GM23338 (cell line): ENCODE measurements at regions not wholly inside any gene's neighbourhood (a gene's known extent, or its start where the extent isn't known, plus 50 kb on each side); places are given as distances from the start of the nearest gene placed in this dataset.

Source experiments
- ATAC-seq: fragments of 200-7000 bp; cut with Tn5 transposase; 3 replicates; pipeline ENCODE4 v1.9.1; 2020
- DNase-seq: peaks from one replicate; pipeline ENCODE4 v3.0.0-alpha.2; 2015; ENCODE audit warnings: low spot score
- H2AFZ ChIP-seq: fragments of 200-600 bp; sonication (generic); 2 replicates; pipeline ENCODE4 v1.8.0; 2016; ENCODE audit warnings: antibody characterized with exemption, mild to moderate bottlenecking, moderate library complexity
- H3F3A ChIP-seq: fragments of 200-600 bp; sonication (generic); replicated peaks from 2 replicates; pipeline ENCODE4 v1.8.0; 2017; ENCODE audit warnings: antibody characterized with exemption, mixed run types, low read depth
- H3K27ac ChIP-seq: fragments of 200-600 bp; sonication (generic); 2 replicates; pipeline ENCODE4 v1.6.1; 2016; ENCODE audit warnings: low read depth
- H3K27me3 ChIP-seq: fragments of 200-600 bp; sonication (generic); 2 replicates; pipeline ENCODE4 v1.8.0; 2016; ENCODE audit warnings: mild to moderate bottlenecking, mixed run types, moderate library complexity; ENCODE audit not compliant: insufficient read depth
- H3K36me3 ChIP-seq: fragments of 200-600 bp; sonication (generic); 2 replicates; pipeline ENCODE4 v1.8.0; 2016; ENCODE audit warnings: mild to moderate bottlenecking; ENCODE audit not compliant: insufficient read depth
- H3K4me1 ChIP-seq: fragments of 200-600 bp; sonication (generic); 2 replicates; pipeline ENCODE4 v1.8.0; 2016; ENCODE audit warnings: mild to moderate bottlenecking, moderate library complexity; ENCODE audit not compliant: insufficient read depth
- H3K4me2 ChIP-seq: fragments of 200-600 bp; sonication (generic); 2 replicates; pipeline ENCODE4 v1.7.1; 2017; ENCODE audit warnings: mixed run types
- H3K4me3 ChIP-seq: fragments of 200-600 bp; sonication (generic); 2 replicates; pipeline ENCODE4 v1.6.1; 2016; ENCODE audit warnings: mixed run types
- H3K79me2 ChIP-seq: fragments of 200-600 bp; sonication (generic); replicated peaks from 2 replicates; pipeline ENCODE4 v1.8.0; 2017; ENCODE audit warnings: mild to moderate bottlenecking; ENCODE audit not compliant: insufficient read depth
- H3K9me2 ChIP-seq: fragments of 200-600 bp; sonication (generic); 2 replicates; pipeline ENCODE4 v1.8.0; 2017; ENCODE audit not compliant: insufficient read depth
- H4K20me1 ChIP-seq: fragments of 200-600 bp; sonication (generic); replicated peaks from 2 replicates; pipeline ENCODE4 v1.8.0; 2017; ENCODE audit warnings: mild to moderate bottlenecking; ENCODE audit not compliant: insufficient read depth
- H3K27ac Mint-ChIP-seq: 2 replicates; pipeline ENCODE4 v1.8.0; 2020; ENCODE audit warnings: inconsistent platforms, mild to moderate bottlenecking, moderate library complexity, mixed read lengths
- H3K27me3 Mint-ChIP-seq: 3 replicates; pipeline ENCODE4 v1.8.0; 2022; ENCODE audit warnings: low read depth, mild to moderate bottlenecking, moderate library complexity, mixed read lengths, inconsistent platforms; ENCODE audit not compliant: insufficient read depth, poor library complexity
- H3K36me3 Mint-ChIP-seq: 3 replicates; pipeline ENCODE4 v1.8.0; 2021; ENCODE audit warnings: low read depth, mild to moderate bottlenecking, inconsistent platforms, moderate library complexity, mixed read lengths
- H3K4me1 Mint-ChIP-seq: 3 replicates; pipeline ENCODE4 v1.8.0; 2020; ENCODE audit warnings: mild to moderate bottlenecking, inconsistent platforms, mixed read lengths
- H3K4me3 Mint-ChIP-seq: 3 replicates; pipeline ENCODE4 v1.8.0; 2021; ENCODE audit warnings: moderate library complexity, mild to moderate bottlenecking, inconsistent platforms, mixed read lengths
- H3K9me3 Mint-ChIP-seq: 3 replicates; pipeline ENCODE4 v1.8.0; 2020; ENCODE audit warnings: moderate library complexity, mild to moderate bottlenecking, inconsistent platforms, mixed read lengths
- CREB1 ChIP-seq: fragments of 250-450 bp; sonication (Bioruptor Pico); IDR thresholded peaks from 2 replicates; pipeline ENCODE4 v1.5.0; 2020; ENCODE audit warnings: low read depth, mild to moderate bottlenecking, moderate library complexity
- CTCF ChIP-seq, 2 experiments: fragments of 200-600 bp in 1 of 2; sonication (generic) in 1 of 2; conservative IDR thresholded peaks; 2 replicates each; pipeline versions ENCODE4 v1.5.1 to v1.6.1; 2016 to 2017; ENCODE audit warnings: antibody characterized with exemption in 2 of 2, low read depth in 2 of 2, mild to moderate bottlenecking in 2 of 2, moderate library complexity in 1 of 2
- ETS1 ChIP-seq: IDR thresholded peaks from 2 replicates; pipeline ENCODE4 v1.6.1; 2016; ENCODE audit warnings: antibody characterized with exemption
- EZH2 ChIP-seq: fragments of 200-600 bp; sonication (generic); IDR thresholded peaks from one replicate; pipeline ENCODE4 v1.8.0; 2017; ENCODE audit warnings: antibody characterized with exemption, mild to moderate bottlenecking, low read depth; ENCODE audit not compliant: unreplicated experiment
- EZH2phosphoT487 ChIP-seq: fragments of 200-600 bp; sonication (generic); IDR thresholded peaks from one replicate; pipeline ENCODE4 v1.8.1; 2018; ENCODE audit warnings: antibody characterized with exemption; ENCODE audit not compliant: unreplicated experiment
- JUNB ChIP-seq: IDR thresholded peaks from one replicate; pipeline ENCODE4 v1.6.1; 2016; ENCODE audit warnings: antibody characterized with exemption; ENCODE audit not compliant: unreplicated experiment
- NANOG ChIP-seq: IDR thresholded peaks from 2 replicates; pipeline ENCODE4 v1.6.1; 2016; ENCODE audit warnings: antibody characterized with exemption, borderline replicate concordance
- POLR2AphosphoS5 ChIP-seq: IDR thresholded peaks from 2 replicates; pipeline ENCODE4 v1.6.1; 2016; ENCODE audit warnings: antibody characterized with exemption, low read depth
- REST ChIP-seq: IDR thresholded peaks from one replicate; pipeline ENCODE4 v1.6.1; 2018; ENCODE audit warnings: antibody characterized with exemption; ENCODE audit not compliant: unreplicated experiment
- STAT1 ChIP-seq: IDR thresholded peaks from one replicate; pipeline ENCODE4 v1.6.1; 2016; ENCODE audit warnings: antibody characterized with exemption; ENCODE audit not compliant: unreplicated experiment
- ZNF114 ChIP-seq: fragments of 250-450 bp; sonication (Bioruptor Pico); IDR thresholded peaks from 2 replicates; pipeline ENCODE4 v1.5.0; 2020; ENCODE audit warnings: mild to moderate bottlenecking, moderate library complexity
- ZNF331 ChIP-seq: fragments of 250-450 bp; sonication (Bioruptor Pico); IDR thresholded peaks from 2 replicates; pipeline ENCODE4 v1.5.0; 2020; ENCODE audit warnings: low read depth, mild to moderate bottlenecking, moderate library complexity
- ZNF462 ChIP-seq: fragments of 250-450 bp; sonication (Bioruptor Pico); IDR thresholded peaks from 2 replicates; pipeline ENCODE4 v1.5.0; 2020; ENCODE audit warnings: mild to moderate bottlenecking, moderate library complexity

- Mint-ChIP-seq H3K27me3 (peaks cover 3% of the 10 kb centered on the region), H3K9me3 (no peaks in the 10 kb centered on the region), H3K27ac (no peak overlapping the region), H3K4me3 (no peak overlapping the region), H3K4me1 (peaks cover 29% of the 10 kb centered on the region), H3K36me3 (no peaks in the 10 kb centered on the region)
- no peaks in the 10 kb centered on the region for H3K79me2 ChIP-seq
- ATAC-seq (no peak), DNase-seq (no peak)
- H3K9me2 ChIP-seq = peaks cover 3% of the 10 kb centered on the region; the same call in 1 of the 2 replicates
- H3F3A ChIP-seq = no peaks in the 10 kb centered on the region
- H3K4me1 ChIP-seq = peaks cover 21% of the 10 kb centered on the region
- no peak overlapping the region for H3K4me2 ChIP-seq
- no peak overlapping the region for H3K27ac ChIP-seq
- no peak overlapping the region for H3K4me3 ChIP-seq
- no peaks in the 10 kb centered on the region for H3K27me3 ChIP-seq
- no peaks in the 10 kb centered on the region for H3K36me3 ChIP-seq
- no peaks in the 10 kb centered on the region for H4K20me1 ChIP-seq
- H2AFZ ChIP-seq = no peak overlapping the region
- TF ChIP-seq POLR2AphosphoS5 (no peak), JUNB (no peak), ZNF462 (no peak), STAT1 (no peak), ZNF114 (CRISPR knock-in tag) (no peak), REST (no peak), EZH2 (no peak), EZH2phosphoT487 (no peak), ETS1 (no peak), CTCF (conservative IDR thresholded peaks at IDR 0.05; ENCODE audit: low read depth in 2 of 2) (no peak), ZNF331 (CRISPR knock-in tag) (no peak), CREB1 (CRISPR knock-in tag) (no peak), NANOG (no peak)
Measured at GRCh38 chr18:67583621-67584020, 67.1 kb upstream of the DSEL start.
